IgD-negative memory B cell (primary cell): ENCODE measurements at regions not wholly inside any gene's neighbourhood (a gene's known extent, or its start where the extent isn't known, plus 50 kb on each side); places are given as distances from the start of the nearest gene placed in this dataset.

Source experiments
- H3K27ac Mint-ChIP-seq, 3 donors: one replicate each; pipeline ENCODE4 v1.8.0; 2020 to 2022; ENCODE audit warnings: mild to moderate bottlenecking in 3 of 3, mixed read lengths in 3 of 3, moderate library complexity in 1 of 3
- H3K27me3 Mint-ChIP-seq: one replicate; pipeline ENCODE4 v1.8.0; 2021; ENCODE audit warnings: mixed read lengths
- H3K36me3 Mint-ChIP-seq: one replicate; pipeline ENCODE4 v1.8.0; 2020; ENCODE audit warnings: mild to moderate bottlenecking, mixed read lengths
- H3K4me1 Mint-ChIP-seq, 3 donors: one replicate each; pipeline ENCODE4 v1.8.0; 2020 to 2022; ENCODE audit warnings: mixed read lengths in 3 of 3, mild to moderate bottlenecking in 1 of 3
- H3K4me3 Mint-ChIP-seq, 4 donors: one replicate each; pipeline ENCODE4 v1.8.0; 2020 to 2022; ENCODE audit warnings: mild to moderate bottlenecking in 4 of 4, mixed read lengths in 4 of 4, moderate library complexity in 3 of 4
- H3K9me3 Mint-ChIP-seq, 3 donors: one replicate each; pipeline ENCODE4 v1.8.0; 2020 to 2021; ENCODE audit warnings: mixed read lengths in 3 of 3, mild to moderate bottlenecking in 1 of 3

DNA sequence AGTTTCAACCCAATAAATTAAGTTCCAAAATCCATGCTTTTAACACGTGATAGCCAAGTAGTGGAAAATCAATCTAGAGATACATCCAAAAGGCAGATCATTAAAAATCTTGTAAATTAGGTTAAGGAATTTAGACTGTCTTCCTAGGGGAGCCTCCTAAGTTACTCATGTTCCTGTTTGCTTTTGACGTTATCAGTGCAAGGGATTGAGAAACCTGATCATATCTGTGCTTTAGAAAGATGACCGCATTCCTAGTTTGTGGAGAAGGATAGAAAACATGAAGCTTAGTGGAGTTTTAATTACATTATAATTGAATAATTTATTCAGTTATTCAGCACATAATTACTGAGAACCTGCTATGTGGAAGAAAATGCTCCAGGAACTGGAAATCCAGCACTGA is 251.0 kb upstream of the ARGLU1 start:
- Mint-ChIP-seq H3K36me3 (no peaks in the 10 kb centered on the region), H3K4me3 (no peak overlapping the region), H3K4me1 (no peaks in the 10 kb centered on the region), H3K27me3 (no peaks in the 10 kb centered on the region), H3K27ac (no peak overlapping the region), H3K9me3 (peaks cover 0 to 3% (median 0%) of the 10 kb centered on the region in 3 donors)

DNA sequence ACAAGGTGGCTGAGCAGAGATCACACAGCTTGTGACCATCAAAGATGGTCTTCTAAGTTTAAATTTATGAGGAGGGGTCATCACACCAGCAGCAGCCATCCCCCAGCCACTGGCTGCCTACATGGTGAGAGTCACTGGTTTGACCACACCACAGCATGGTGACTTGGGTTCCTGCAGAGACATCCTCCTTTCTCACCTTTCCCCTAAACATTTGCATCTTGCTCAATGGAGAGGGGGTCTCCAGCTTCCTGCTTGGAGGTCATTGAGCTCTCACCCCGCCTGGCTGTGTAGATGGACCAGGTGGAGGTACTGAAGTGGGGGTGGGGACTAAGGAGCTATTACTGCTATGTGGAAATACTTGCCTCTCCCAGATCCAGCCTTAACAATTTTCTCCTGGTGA is 247.6 kb upstream of the ARGLU1 start:
- H3K36me3 Mint-ChIP-seq = no peaks in the 10 kb centered on the region
- no peaks in the 10 kb centered on the region for H3K4me1 Mint-ChIP-seq
- no peak overlapping the region for H3K27ac Mint-ChIP-seq
- peaks cover 2% of the 10 kb centered on the region for H3K27me3 Mint-ChIP-seq
- peaks cover 0 to 4% (median 3%) of the 10 kb centered on the region in 3 donors for H3K9me3 Mint-ChIP-seq
- H3K4me3 Mint-ChIP-seq = no peak overlapping the region

DNA sequence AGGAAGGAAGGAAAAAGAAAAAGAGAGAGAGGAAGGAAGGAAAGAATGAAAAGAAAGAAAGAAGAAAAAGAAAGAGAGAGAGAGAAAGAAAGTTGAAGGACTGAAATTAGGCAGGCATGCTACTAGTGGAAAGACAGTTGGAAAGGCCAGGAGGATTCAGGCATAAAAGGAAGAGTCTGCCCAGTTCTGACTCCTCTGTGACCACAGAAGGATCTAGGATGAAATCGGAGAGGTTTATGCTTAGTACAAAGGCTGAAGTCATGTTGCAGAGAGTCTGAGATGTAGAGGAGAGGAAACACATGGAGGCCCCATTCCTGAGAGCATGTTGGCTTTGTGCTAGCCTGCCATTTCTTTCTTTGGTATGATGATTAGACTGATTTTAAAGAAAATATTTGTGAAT is 246.5 kb upstream of the ARGLU1 start:
- H3K27me3 Mint-ChIP-seq = peaks cover 2% of the 10 kb centered on the region
- peaks cover 0 to 4% (median 3%) of the 10 kb centered on the region in 3 donors for H3K9me3 Mint-ChIP-seq
- no peaks in the 10 kb centered on the region for H3K36me3 Mint-ChIP-seq
- peak overlapping the region in 1 of 4 donors; percentile 65 for H3K4me3 Mint-ChIP-seq
- no peaks in the 10 kb centered on the region for H3K4me1 Mint-ChIP-seq
- no peak overlapping the region for H3K27ac Mint-ChIP-seq

DNA sequence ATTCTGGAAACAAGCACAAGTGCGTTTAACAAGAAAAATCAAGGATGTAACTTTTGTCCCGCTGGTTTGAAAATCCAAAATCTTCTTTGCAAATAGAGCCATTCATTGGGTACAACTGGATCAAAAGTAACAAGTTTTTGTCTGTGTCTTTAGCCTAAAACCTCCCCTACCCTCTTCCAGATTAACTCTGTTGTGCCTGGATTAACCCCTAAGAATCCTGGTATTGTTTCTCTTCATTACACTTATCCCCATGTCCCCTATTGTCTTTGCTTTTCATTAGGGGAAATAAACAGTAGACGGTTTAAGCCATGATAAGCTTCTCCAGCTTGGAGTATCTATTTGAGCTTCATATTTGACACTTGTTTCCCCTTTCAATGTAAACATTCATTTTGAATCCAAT is 242.1 kb upstream of the ARGLU1 start:
- Mint-ChIP-seq H3K36me3 (no peaks in the 10 kb centered on the region), H3K4me3 (no peak overlapping the region), H3K27me3 (peaks cover 2% of the 10 kb centered on the region), H3K27ac (no peak overlapping the region), H3K4me1 (no peaks in the 10 kb centered on the region), H3K9me3 (peaks cover 0 to 3% (median 2%) of the 10 kb centered on the region in 3 donors)

DNA sequence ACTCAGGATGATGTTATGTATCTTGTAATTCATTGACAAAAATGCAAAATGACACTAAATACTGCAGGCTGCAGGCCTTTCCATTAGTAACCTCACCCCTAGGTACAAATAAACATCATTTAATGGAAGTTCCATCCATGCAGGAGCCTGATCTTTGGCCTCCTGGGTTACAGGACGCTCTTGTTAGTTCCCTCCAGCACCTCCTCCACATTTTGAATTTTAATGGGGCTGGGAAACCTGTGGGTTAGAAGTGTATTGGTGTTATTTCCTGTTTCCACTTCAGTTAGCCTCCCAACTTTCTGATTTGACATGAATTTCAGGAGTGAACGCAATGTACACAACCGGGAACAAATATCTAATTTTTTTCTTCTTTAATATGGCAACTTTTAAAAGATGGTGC is 237.1 kb upstream of the ARGLU1 start:
- Mint-ChIP-seq H3K27me3 (no peaks in the 10 kb centered on the region), H3K4me3 (no peak overlapping the region), H3K27ac (no peak overlapping the region), H3K36me3 (no peaks in the 10 kb centered on the region), H3K4me1 (no peaks in the 10 kb centered on the region), H3K9me3 (no peaks in the 10 kb centered on the region)

DNA sequence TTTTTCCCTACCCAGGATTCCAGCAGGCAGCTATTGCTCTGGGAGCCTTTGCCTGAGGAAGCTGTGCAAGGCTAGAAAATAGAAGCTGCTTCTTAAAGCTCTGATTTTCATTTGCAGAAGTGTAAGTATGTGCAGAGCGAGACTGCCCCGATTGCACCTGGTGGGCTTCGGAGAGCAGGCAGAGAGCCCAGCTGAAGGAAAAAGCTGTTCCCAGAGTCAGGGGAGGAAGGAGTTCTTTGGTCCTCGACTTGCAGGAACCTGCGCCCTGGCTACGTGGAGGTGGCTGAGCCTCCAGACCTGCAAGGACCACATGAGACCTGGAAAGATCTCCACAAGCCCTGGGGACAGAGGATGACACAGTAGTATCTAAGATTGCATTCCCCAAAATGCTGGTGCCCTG is 235.0 kb upstream of the ARGLU1 start:
- Mint-ChIP-seq H3K27me3 (peaks cover 1% of the 10 kb centered on the region), H3K4me1 (no peaks in the 10 kb centered on the region), H3K9me3 (no peaks in the 10 kb centered on the region), H3K4me3 (no peak overlapping the region), H3K36me3 (no peaks in the 10 kb centered on the region), H3K27ac (no peak overlapping the region)

DNA sequence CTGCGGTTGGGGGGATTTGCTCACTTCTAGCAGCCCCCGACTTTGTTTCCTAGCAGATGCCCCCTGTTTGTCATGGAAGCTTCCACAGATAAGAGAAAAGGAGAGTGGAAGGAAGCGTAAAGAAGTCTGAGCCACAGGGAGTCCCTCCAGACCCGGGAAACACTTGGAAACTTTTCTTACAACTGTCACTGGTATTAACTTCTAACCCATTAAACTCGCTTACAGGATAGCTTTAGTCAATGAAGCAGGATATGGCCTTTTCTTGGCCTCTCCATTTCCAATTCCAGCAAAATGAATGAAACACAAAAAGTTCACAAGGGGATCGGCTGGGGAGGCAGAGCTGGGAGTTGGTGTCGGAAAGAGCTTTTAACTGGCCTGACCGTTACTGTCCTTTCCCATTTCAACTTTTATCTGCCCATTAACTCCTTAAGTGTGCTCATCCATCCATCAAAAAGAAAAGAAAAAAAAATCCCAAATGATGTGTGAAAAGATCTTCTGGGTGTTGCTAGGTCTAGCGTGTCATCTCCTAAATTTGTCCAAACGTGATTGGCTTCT is 231.9 kb upstream of the ARGLU1 start:
- H3K36me3 Mint-ChIP-seq = no peaks in the 10 kb centered on the region
- H3K4me3 Mint-ChIP-seq = no peak overlapping the region
- no peaks in the 10 kb centered on the region for H3K4me1 Mint-ChIP-seq
- no peak overlapping the region for H3K27ac Mint-ChIP-seq
- H3K27me3 Mint-ChIP-seq = peaks cover 6% of the 10 kb centered on the region
- H3K9me3 Mint-ChIP-seq = peaks cover 0 to 2% (median 1%) of the 10 kb centered on the region in 3 donors

DNA sequence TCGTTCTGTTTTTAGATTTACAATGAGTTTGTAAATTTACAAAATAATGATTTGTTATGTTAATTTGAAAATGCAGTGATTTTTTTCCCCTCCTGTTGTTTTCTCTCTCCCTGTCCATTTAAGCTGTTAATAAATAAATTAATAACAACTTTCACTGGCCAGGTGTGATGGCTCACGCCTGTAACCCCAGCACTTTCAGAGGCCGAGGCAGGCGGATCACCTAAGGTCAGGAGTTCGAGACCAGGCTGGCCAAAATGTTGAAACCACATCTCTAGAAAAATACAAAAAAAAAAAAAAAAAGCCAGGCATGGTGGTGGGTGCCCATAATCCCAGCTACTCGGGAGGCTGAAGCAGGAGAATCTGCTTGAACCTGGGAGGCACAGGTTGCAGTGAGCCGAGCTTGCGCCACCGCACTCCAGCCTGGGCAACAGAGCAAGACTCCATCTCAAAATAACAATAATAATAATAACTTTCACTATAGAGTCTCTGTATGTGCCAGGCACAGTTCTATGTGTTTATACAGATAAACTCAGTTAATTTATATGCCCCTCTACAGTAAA is 229.2 kb upstream of the ARGLU1 start:
- no peak overlapping the region for H3K27ac Mint-ChIP-seq
- peaks cover 6% of the 10 kb centered on the region for H3K27me3 Mint-ChIP-seq
- no peaks in the 10 kb centered on the region for H3K4me1 Mint-ChIP-seq
- no peak overlapping the region for H3K4me3 Mint-ChIP-seq
- no peaks in the 10 kb centered on the region for H3K36me3 Mint-ChIP-seq
- H3K9me3 Mint-ChIP-seq = peaks cover 0 to 3% (median 2%) of the 10 kb centered on the region in 3 donors

DNA sequence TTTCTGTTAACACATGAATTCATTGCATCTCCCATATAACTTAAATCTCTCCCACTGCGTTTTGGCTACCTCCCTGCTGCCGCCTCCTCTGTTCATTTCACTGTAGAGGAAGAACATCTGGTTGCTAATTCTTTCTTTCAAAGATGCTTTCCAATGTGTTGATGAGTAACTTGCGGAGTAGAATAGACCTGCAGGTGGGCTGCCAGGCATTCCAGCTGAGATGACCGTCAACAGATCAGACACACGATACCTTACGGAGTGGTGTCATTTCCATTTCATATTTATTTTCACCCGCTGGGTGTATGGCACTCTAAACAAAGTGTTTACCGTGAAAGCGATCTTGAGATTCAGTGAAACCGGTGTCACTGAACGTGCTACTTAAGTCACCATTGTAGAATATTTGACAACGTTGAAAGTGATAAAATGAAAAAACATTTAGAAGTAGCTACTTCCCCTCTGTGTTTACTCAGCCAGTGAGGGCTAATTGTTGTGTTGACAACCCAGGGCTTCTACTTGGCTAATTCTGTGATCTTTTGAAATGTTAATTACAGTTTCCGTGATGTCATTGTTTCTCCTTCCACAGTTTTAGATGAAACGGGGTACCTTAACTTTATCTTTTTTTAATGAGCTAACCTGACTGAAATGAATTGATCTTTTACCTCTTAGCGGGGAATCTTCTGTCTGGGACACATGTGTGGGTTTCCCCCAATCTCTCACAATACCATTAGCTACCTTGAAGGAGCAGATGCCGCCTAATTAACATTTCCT is 228.5 kb upstream of the ARGLU1 start:
- Mint-ChIP-seq H3K9me3 (peaks cover 0 to 3% (median 2%) of the 10 kb centered on the region in 3 donors), H3K27ac (no peak overlapping the region), H3K4me3 (peak overlapping the region in 3 of 4 donors; percentile 5 to 76 (median 8)), H3K27me3 (peaks cover 6% of the 10 kb centered on the region), H3K4me1 (no peaks in the 10 kb centered on the region), H3K36me3 (no peaks in the 10 kb centered on the region)

DNA sequence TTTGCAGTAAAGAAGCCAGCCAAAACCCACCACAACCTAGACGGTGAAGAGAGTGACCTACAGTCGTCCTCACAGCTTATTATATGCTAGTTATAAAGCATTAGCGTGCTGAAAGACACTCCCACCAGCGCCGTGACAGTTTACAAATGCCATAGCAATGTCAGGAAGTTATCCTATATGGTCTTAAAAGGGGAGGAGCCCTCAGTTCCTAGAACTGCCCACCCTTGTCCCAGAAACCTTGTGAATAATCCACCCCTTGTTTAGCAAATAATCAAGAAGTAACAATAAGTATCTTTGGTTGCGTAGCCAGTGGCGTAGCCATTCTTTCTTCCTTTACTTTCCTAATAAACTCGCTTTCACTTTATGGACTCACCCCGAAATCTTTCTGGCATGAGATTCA is 227.9 kb upstream of the ARGLU1 start:
- Mint-ChIP-seq H3K36me3 (no peaks in the 10 kb centered on the region), H3K4me1 (no peaks in the 10 kb centered on the region), H3K27ac (no peak overlapping the region), H3K9me3 (peaks cover 0 to 3% (median 2%) of the 10 kb centered on the region in 3 donors), H3K27me3 (peaks cover 6% of the 10 kb centered on the region), H3K4me3 (peak overlapping the region in 3 of 4 donors; percentile 5 to 76 (median 8))

DNA sequence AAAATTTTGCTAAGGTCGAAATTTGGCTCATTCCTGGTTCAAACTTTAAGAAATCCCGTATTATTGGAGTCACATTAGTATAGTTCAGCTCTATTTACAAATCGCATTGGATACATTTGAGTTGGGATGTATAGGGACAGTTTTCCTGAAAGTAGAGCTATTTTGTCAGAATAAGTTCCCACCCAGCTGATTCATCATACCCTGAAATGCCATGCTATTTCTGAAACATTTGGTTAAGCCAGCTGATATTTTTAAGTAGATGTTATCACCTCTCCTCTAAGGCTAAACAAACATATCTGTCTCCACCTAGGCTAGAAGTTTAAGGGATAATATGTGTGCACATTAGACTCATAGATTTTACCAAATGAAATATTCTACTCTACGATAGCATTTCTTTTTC is 226.2 kb upstream of the ARGLU1 start:
- Mint-ChIP-seq H3K9me3 (peaks cover 0 to 3% (median 2%) of the 10 kb centered on the region in 3 donors), H3K4me3 (no peak overlapping the region), H3K27ac (no peak overlapping the region), H3K27me3 (peaks cover 5% of the 10 kb centered on the region), H3K4me1 (no peaks in the 10 kb centered on the region), H3K36me3 (no peaks in the 10 kb centered on the region)

DNA sequence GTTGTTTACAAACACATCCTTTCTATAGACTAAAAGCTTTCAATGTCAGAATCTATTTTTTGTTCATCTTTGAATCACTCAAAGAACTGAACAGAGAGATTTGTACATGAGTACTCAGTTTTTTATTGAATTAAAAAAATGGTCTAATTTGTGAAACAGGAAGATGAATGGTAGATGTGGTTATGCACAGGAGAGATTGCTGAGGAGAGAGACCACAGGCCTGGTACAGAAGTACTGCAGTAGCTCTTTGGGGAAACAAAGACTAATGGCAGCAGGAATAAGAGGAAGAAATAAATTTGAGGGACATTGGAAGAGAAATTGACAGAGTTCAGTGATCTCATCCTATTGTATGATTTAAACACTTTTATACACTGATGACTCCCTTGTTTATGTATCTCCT is 222.0 kb upstream of the ARGLU1 start:
- no peaks in the 10 kb centered on the region for H3K36me3 Mint-ChIP-seq
- no peaks in the 10 kb centered on the region for H3K4me1 Mint-ChIP-seq
- H3K27me3 Mint-ChIP-seq = no peaks in the 10 kb centered on the region
- peaks cover 0 to 2% (median 0%) of the 10 kb centered on the region in 3 donors for H3K9me3 Mint-ChIP-seq
- no peak overlapping the region for H3K27ac Mint-ChIP-seq
- H3K4me3 Mint-ChIP-seq = no peak overlapping the region

DNA sequence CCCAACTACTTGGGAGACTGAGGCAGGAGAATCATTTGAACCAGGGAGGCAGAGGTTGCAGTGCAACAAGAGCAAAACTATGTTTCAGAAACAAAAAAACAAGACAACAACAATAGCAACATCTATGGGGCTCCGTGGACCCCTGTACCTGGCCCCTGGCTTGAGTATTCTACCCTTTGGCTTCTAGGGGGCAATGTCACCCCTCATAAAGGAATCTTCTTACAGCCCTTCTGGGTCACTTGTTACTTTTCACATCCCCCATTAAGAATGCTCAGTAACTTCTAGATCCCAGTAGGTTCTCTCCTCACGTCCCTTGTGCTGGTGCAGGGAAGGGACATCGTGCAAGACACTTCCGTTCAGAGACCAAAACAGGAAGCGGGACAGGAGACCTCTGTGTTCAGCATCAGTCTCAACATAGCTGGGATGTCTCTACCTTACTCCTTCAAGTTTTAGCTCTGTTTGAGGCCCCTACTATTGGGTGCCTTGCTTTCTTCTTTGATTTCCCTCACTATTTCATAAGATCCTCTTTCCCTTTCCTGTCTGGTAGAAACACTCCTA is 218.1 kb upstream of the ARGLU1 start:
- Mint-ChIP-seq H3K4me1 (no peaks in the 10 kb centered on the region), H3K9me3 (no peaks in the 10 kb centered on the region), H3K27ac (no peak overlapping the region), H3K4me3 (no peak overlapping the region), H3K27me3 (no peaks in the 10 kb centered on the region), H3K36me3 (no peaks in the 10 kb centered on the region)

DNA sequence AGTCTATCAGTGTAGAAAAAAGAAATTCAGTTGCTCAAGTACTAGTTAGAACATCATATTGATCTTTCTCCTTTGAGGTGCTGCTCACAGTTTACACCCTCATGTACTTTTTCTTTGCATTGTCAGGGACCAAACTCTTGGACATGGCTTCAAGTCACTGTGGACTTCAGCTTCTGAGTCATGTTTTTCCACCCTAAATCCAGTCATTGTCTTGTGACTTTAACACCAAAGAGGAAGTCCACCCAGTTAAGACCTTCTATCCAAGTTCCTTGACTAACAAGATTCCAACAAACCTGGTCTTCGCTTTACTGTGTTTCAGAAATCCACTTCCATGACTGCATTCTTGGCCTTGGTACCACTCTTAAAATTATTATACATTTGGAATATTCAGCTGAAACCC is 206.7 kb upstream of the ARGLU1 start:
- Mint-ChIP-seq H3K4me1 (no peaks in the 10 kb centered on the region), H3K27me3 (no peaks in the 10 kb centered on the region), H3K27ac (no peak overlapping the region), H3K4me3 (no peak overlapping the region), H3K36me3 (no peaks in the 10 kb centered on the region), H3K9me3 (peaks cover 0 to 7% (median 7%) of the 10 kb centered on the region in 3 donors)

DNA sequence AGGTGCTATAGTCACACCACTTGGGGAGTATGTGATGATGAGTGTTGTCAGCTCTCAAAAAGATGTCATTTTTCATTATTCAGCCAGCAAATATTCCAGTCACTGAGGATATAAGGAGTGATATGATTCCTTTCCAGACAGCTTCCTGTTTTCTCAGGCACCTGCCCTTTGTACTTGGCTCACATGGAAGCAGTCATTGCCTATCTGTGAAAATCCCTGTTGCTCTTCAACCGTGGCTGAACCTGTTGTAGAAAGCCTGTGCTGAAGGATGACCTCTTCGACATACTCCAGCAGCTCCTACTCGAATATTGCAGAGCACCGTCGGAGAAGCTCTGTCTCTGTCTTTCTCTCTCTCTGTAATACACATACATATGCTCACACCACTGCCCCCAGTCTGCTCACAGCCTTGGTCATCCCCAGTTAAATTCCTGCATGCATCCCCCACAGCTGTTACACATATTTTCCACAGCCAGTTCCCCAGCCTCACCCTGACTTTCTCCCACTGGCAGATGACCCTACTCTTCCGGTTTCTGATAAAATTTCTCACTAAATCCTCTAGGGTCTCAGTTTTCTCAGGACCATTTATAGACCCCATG is 204.2 kb upstream of the ARGLU1 start:
- H3K4me3 Mint-ChIP-seq = no peak overlapping the region
- H3K9me3 Mint-ChIP-seq = peaks cover 4 to 13% (median 12%) of the 10 kb centered on the region in 3 donors
- H3K27ac Mint-ChIP-seq = no peak overlapping the region
- H3K27me3 Mint-ChIP-seq = no peaks in the 10 kb centered on the region
- H3K4me1 Mint-ChIP-seq = no peaks in the 10 kb centered on the region
- H3K36me3 Mint-ChIP-seq = no peaks in the 10 kb centered on the region
